ENCODE measurements at regions not wholly inside any gene's neighbourhood (a gene's known extent, or its start where the extent isn't known, plus 50 kb on each side); places are given as distances from the start of the nearest gene placed in this dataset.

DNA sequence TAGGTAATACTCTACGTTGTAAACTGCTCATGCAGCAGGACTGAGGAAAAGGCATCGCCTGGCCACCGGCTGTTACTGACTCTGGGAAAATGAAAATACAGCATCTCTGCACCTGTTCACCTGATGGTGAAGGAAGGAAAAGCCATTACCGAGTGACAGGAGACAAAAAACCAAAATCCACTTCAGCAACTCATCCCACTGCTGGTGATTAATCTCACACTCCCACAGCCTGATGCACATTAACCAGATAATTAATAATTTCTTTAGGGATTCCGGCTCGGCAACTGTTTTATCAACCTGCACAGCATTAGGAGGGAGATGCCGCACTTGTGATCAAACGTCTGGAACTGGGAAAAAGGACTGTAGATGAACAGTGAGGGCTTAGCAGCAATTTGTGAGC lies 183.9 kb upstream of the ESRRG start:
- no peak for TF ChIP-seq TAF1 (IDR thresholded peaks at IDR 0.05; ENCODE audit: borderline replicate concordance, insufficient read depth, low read length)
- TF ChIP-seq, protein P1, sequence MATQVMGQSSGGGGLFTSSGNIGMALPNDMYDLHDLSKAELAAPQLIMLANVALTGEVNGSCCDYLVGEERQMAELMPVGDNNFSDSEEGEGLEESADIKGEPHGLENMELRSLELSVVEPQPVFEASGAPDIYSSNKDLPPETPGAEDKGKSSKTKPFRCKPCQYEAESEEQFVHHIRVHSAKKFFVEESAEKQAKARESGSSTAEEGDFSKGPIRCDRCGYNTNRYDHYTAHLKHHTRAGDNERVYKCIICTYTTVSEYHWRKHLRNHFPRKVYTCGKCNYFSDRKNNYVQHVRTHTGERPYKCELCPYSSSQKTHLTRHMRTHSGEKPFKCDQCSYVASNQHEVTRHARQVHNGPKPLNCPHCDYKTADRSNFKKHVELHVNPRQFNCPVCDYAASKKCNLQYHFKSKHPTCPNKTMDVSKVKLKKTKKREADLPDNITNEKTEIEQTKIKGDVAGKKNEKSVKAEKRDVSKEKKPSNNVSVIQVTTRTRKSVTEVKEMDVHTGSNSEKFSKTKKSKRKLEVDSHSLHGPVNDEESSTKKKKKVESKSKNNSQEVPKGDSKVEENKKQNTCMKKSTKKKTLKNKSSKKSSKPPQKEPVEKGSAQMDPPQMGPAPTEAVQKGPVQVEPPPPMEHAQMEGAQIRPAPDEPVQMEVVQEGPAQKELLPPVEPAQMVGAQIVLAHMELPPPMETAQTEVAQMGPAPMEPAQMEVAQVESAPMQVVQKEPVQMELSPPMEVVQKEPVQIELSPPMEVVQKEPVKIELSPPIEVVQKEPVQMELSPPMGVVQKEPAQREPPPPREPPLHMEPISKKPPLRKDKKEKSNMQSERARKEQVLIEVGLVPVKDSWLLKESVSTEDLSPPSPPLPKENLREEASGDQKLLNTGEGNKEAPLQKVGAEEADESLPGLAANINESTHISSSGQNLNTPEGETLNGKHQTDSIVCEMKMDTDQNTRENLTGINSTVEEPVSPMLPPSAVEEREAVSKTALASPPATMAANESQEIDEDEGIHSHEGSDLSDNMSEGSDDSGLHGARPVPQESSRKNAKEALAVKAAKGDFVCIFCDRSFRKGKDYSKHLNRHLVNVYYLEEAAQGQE (IDR thresholded peaks at IDR 0.05; ENCODE audit: insufficient read depth in 1 of 2, low read depth in 2 of 2, low read length in 2 of 2) = no peak
- TF ChIP-seq POLR2AphosphoS5 (IDR thresholded peaks at IDR 0.05; ENCODE audit: low read depth, low read length) = no peak

Measured in PFSK-1 (cell line).